H1 (cell line): ENCODE measurements at regions not wholly inside any gene's neighbourhood (a gene's known extent, or its start where the extent isn't known, plus 50 kb on each side); places are given as distances from the start of the nearest gene placed in this dataset.

Experiments used
- ASH2L ChIP-seq: fragments of 200-600, 300-600 bp; sonication (generic); IDR thresholded peaks from one replicate; pipeline ENCODE4 v1.7.1; 2017; ENCODE audit warnings: low read length
- EP300 ChIP-seq, 2 experiments: IDR thresholded peaks; 1 replicate in 1 of 2; 2 replicates in 1 of 2; pipeline ENCODE4 v1.6.1; 2011 to 2012; ENCODE audit warnings: low read depth in 2 of 2, low read length in 2 of 2, mild to moderate bottlenecking in 2 of 2, borderline replicate concordance in 1 of 2, inconsistent platforms in 1 of 2, moderate library complexity in 1 of 2
- JUN ChIP-seq: IDR thresholded peaks from 2 replicates; pipeline ENCODE4 v1.6.1; 2011; ENCODE audit warnings: low read depth, mild to moderate bottlenecking, improper control_type of control experiment, low read length
- KDM5A ChIP-seq: fragments of 200-600 bp; IDR thresholded peaks from 2 replicates; pipeline ENCODE4 v1.7.1; 2012; ENCODE audit warnings: mild to moderate bottlenecking, low read length, inconsistent platforms, mixed read lengths
- NANOG ChIP-seq: IDR thresholded peaks from 2 replicates; pipeline ENCODE4 v1.6.1; 2011; ENCODE audit warnings: low read length, low read depth, mild to moderate bottlenecking, inconsistent platforms; ENCODE audit not compliant: insufficient read depth, poor library complexity, severe bottlenecking
- RFX5 ChIP-seq: IDR thresholded peaks from 2 replicates; pipeline ENCODE4 v1.6.1; 2011; ENCODE audit warnings: low read depth, low read length, improper control_type of control experiment, borderline replicate concordance
- SIN3A ChIP-seq, 2 experiments: IDR thresholded peaks in 1 of 2; conservative IDR thresholded peaks in 1 of 2; 2 replicates each; pipeline ENCODE4 v1.6.1; 2011 to 2012; ENCODE audit warnings: low read length in 2 of 2, improper control_type of control experiment in 1 of 2, low read depth in 1 of 2, mild to moderate bottlenecking in 1 of 2
- SRF ChIP-seq: IDR thresholded peaks from 2 replicates; pipeline ENCODE4 v1.6.1; 2011; ENCODE audit warnings: mild to moderate bottlenecking, low read depth, low read length, moderate library complexity
- TAF1 ChIP-seq: IDR thresholded peaks from 2 replicates; pipeline ENCODE4 v1.6.1; 2011; ENCODE audit warnings: mild to moderate bottlenecking, low read depth, low read length

DNA sequence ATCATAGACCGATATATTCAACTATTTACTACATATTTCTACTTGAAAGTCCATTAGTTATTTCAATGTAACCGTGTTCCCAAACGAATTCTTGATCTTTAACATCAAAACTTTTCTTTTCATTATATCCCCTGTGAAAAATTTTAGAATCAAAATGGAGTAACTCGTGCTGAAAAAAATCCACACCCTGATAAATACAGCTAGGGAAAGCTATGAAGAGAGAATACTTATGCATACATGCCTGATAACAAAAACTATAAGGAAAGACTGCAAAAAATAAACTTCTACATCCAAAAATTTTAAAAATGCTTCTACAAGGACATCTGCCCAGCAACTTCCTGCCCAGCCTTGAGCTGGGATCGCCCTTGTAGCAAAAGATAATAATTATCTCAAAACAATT is 2458.3 kb upstream of the PCDH20 start:
- TF ChIP-seq KDM5A: no peak
- TF ChIP-seq NANOG: no peak
- no peak for TF ChIP-seq SRF
- no peak for TF ChIP-seq JUN
- TF ChIP-seq ASH2L: no peak
- no peak for TF ChIP-seq EP300 (IDR thresholded peaks at IDR 0.05; ENCODE audit: borderline replicate concordance in 1 of 2, low read depth in 2 of 2, low read length in 2 of 2)
- TF ChIP-seq SIN3A (conservative IDR thresholded peaks at IDR 0.05 in 1 of 2, IDR thresholded peaks at IDR 0.05 in 1 of 2; ENCODE audit: low read depth in 1 of 2, low read length in 2 of 2): no peak
- no peak for TF ChIP-seq RFX5
- TF ChIP-seq TAF1: no peak
